Stromal cell of bone marrow (primary cell): ENCODE measurements at regions not wholly inside any gene's neighbourhood (a gene's known extent, or its start where the extent isn't known, plus 50 kb on each side); places are given as distances from the start of the nearest gene placed in this dataset.
A peak's percentile ranks its signal among the peaks of the same experiment; 100 is the strongest.

Source experiments
- DNase-seq: peaks from one replicate; pipeline ENCODE4 v3.0.0-alpha.2; 2012; ENCODE audit warnings: low read depth

GRCh38 chr18:45227001-45227742, 388.1 kb upstream of the SLC14A2 start:
- DNase-seq, result no peak

- DNase-seq, result no peak
Observed at GRCh38 chr18:45228796-45229388, 386.4 kb upstream of the SLC14A2 start.

- no peak for DNase-seq
Observed at GRCh38 chr18:45231617-45232016, 383.7 kb upstream of the SLC14A2 start.

GRCh38 chr18:45232061-45232460, 383.2 kb upstream of the SLC14A2 start:
- no peak for DNase-seq

- DNase-seq, result no peak
Observed at GRCh38 chr18:45236676-45237075, 378.6 kb upstream of the SLC14A2 start.

- DNase-seq, result no peak
Observed at GRCh38 chr18:45237343-45238098, 377.8 kb upstream of the SLC14A2 start.

- DNase-seq, result no peak
Observed at GRCh38 chr18:45241271-45241670, 374.0 kb upstream of the SLC14A2 start.

GRCh38 chr18:45241982-45242565, 373.2 kb upstream of the SLC14A2 start:
- no peak for DNase-seq

GRCh38 chr18:45243340-45244110, 371.8 kb upstream of the SLC14A2 start:
- no peak for DNase-seq

- peak; percentile 54 for DNase-seq
Observed at GRCh38 chr18:45245091-45245511, 370.2 kb upstream of the SLC14A2 start.

GRCh38 chr18:45248240-45248903, 366.9 kb upstream of the SLC14A2 start:
- DNase-seq, result peak; percentile 79

GRCh38 chr18:45249246-45249661, 366.0 kb upstream of the SLC14A2 start:
- DNase-seq, result no peak

GRCh38 chr18:45250479-45250878, 364.8 kb upstream of the SLC14A2 start:
- DNase-seq, result no peak

GRCh38 chr18:45251236-45251635, 364.0 kb upstream of the SLC14A2 start:
- DNase-seq, result no peak

GRCh38 chr18:45252474-45252873, 362.8 kb upstream of the SLC14A2 start:
- DNase-seq, result no peak

GRCh38 chr18:45253056-45253565, 362.2 kb upstream of the SLC14A2 start:
- no peak for DNase-seq

- no peak for DNase-seq
Observed at GRCh38 chr18:45253973-45254708, 361.1 kb upstream of the SLC14A2 start.

GRCh38 chr18:45254709-45255082, 360.6 kb upstream of the SLC14A2 start:
- peak; percentile 64 for DNase-seq

- peak; percentile 75 for DNase-seq
Observed at GRCh38 chr18:45255197-45255890, 359.9 kb upstream of the SLC14A2 start.

GRCh38 chr18:45260125-45260524, 355.2 kb upstream of the SLC14A2 start:
- no peak for DNase-seq
